Gastrocnemius medialis (tissue), 4 donors: ENCODE measurements at regions not wholly inside any gene's neighbourhood (a gene's known extent, or its start where the extent isn't known, plus 50 kb on each side); places are given as distances from the start of the nearest gene placed in this dataset.

Source experiments
- ATAC-seq, 2 donors: fragments of 150-250 bp; one replicate each; pipeline ENCODE4 v1.9.1; 2016
- DNase-seq, 2 donors: peaks; one replicate each; pipeline ENCODE4 v3.0.0-alpha.2; 2019
- H3K27ac ChIP-seq, 4 donors: fragments of 200-600 bp; sonication (generic); 1 replicate in 1 of 4; 2 replicates in 3 of 4; pipeline ENCODE4 v1.5.1; 2016 to 2018; ENCODE audit warnings: mild to moderate bottlenecking in 2 of 4, moderate library complexity in 1 of 4
- H3K27me3 ChIP-seq, 3 donors: fragments of 200-600 bp; sonication (generic) in 2 of 3; 1 replicate in 1 of 3; 2 replicates in 2 of 3; pipeline versions ENCODE4 v1.5.1 to v1.6.0; 2016 to 2019; ENCODE audit warnings: mild to moderate bottlenecking in 1 of 3, moderate library complexity in 1 of 3
- H3K36me3 ChIP-seq, 2 donors: fragments of 200-600 bp; sonication (generic) in 1 of 2; one replicate each; pipeline ENCODE4 v1.5.1; 2017 to 2018
- H3K4me1 ChIP-seq, 2 donors: fragments of 200-600 bp; sonication (generic) in 1 of 2; one replicate each; pipeline ENCODE4 v1.5.1; 2016 to 2017; ENCODE audit warnings: mild to moderate bottlenecking in 2 of 2
- H3K4me3 ChIP-seq, 4 donors: fragments of 200-600 bp; sonication (generic) in 3 of 4; 1 replicate in 1 of 4; 2 replicates in 3 of 4; pipeline ENCODE4 v1.5.1; 2016 to 2019; ENCODE audit warnings: mild to moderate bottlenecking in 2 of 4
- H3K9me3 ChIP-seq, 3 donors: fragments of 200-600 bp; sonication (generic) in 2 of 3; 1 replicate in 1 of 3; 2 replicates in 2 of 3; pipeline ENCODE4 v1.5.1; 2016 to 2019
- POLR2A ChIP-seq, 2 donors: fragments of 450-650 bp; IDR thresholded peaks; one replicate each; pipeline ENCODE4 v1.6.1; 2017; ENCODE audit warnings: antibody characterized with exemption in 2 of 2, mild to moderate bottlenecking in 2 of 2, moderate library complexity in 2 of 2
- in situ Hi-C, 4 donors: fragments of 200-750 bp; cut with MboI; loops; one replicate each; pipeline versions ENCODE4 v1.15.0 to v1.8.0; 2017; ENCODE audit warnings: low sequenced_read_pairs in 4 of 4
- intact Hi-C: fragments of 100-400 bp; cut with DNase I; formaldehyde crosslinking; loops from one replicate; pipeline ENCODE4 v1.15.1; 2023; ENCODE audit warnings: low total_unique reads
- TF ChIP-seq, protein P1 (sequence below), 5 experiments: fragments of 450-650 bp in 3 of 5; fragments of 200-600 bp in 2 of 5; sonication (generic) in 2 of 5; IDR thresholded peaks in 4 of 5; conservative IDR thresholded peaks in 1 of 5; 1 replicate in 4 of 5; 2 replicates in 1 of 5; pipeline ENCODE4 v1.5.1; 2016 to 2019; ENCODE audit warnings: antibody characterized with exemption in 5 of 5, mild to moderate bottlenecking in 3 of 5, moderate library complexity in 3 of 5

GRCh38 chr2:103734911-103735310 lies 973.1 kb downstream of the TMEM182 start:
- DNase-seq (no peak), ATAC-seq (no peak)
- Histone ChIP-seq H3K9me3 (peaks cover 0 to 3% (median 0%) of the 10 kb centered on the region in 3 donors), H3K27me3 (no peaks in the 10 kb centered on the region), H3K36me3 (no peaks in the 10 kb centered on the region), H3K4me3 (no peak overlapping the region), H3K4me1 (no peaks in the 10 kb centered on the region), H3K27ac (no peak overlapping the region)
- no peak for TF ChIP-seq POLR2A (IDR thresholded peaks at IDR 0.05)
- TF ChIP-seq, protein P1, sequence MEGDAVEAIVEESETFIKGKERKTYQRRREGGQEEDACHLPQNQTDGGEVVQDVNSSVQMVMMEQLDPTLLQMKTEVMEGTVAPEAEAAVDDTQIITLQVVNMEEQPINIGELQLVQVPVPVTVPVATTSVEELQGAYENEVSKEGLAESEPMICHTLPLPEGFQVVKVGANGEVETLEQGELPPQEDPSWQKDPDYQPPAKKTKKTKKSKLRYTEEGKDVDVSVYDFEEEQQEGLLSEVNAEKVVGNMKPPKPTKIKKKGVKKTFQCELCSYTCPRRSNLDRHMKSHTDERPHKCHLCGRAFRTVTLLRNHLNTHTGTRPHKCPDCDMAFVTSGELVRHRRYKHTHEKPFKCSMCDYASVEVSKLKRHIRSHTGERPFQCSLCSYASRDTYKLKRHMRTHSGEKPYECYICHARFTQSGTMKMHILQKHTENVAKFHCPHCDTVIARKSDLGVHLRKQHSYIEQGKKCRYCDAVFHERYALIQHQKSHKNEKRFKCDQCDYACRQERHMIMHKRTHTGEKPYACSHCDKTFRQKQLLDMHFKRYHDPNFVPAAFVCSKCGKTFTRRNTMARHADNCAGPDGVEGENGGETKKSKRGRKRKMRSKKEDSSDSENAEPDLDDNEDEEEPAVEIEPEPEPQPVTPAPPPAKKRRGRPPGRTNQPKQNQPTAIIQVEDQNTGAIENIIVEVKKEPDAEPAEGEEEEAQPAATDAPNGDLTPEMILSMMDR (IDR thresholded peaks at IDR 0.05 in 4 of 5, conservative IDR thresholded peaks at IDR 0.05 in 1 of 5), result no peak
- intact Hi-C loops (no loop called here), in situ Hi-C loops (no loop called here)

DNA sequence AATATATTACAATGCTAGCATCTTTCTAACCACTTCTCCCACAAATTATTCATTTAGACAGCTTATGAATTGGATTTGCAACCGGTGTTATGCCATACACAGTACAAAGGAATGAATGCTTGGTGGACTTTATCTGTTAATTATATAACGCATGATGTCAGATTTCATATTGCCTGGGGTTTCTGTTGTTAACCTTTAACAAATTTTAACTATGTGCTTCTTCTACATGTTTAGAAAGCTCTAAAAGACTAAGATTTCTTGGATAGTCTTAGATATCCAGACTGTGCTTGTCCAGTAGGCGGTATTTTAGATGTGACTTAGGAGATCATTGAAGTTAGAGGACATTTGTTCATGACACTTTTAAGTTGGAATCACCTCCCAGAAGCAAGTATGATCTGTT lies 976.3 kb downstream of the TMEM182 start:
- ATAC-seq (no peak), DNase-seq (no peak)
- no peaks in the 10 kb centered on the region for H3K4me1 ChIP-seq
- TF ChIP-seq, protein P1 (IDR thresholded peaks at IDR 0.05 in 4 of 5, conservative IDR thresholded peaks at IDR 0.05 in 1 of 5), result no peak
- TF ChIP-seq POLR2A (IDR thresholded peaks at IDR 0.05), result no peak
- no peaks in the 10 kb centered on the region for H3K36me3 ChIP-seq
- H3K27ac ChIP-seq, result no peak overlapping the region
- no peak overlapping the region for H3K4me3 ChIP-seq
- peaks cover 0 to 3% (median 0%) of the 10 kb centered on the region in 3 donors for H3K9me3 ChIP-seq
- in situ Hi-C loops (no loop called here), intact Hi-C loops (no loop called here)
- no peaks in the 10 kb centered on the region for H3K27me3 ChIP-seq

- Histone ChIP-seq H3K27ac (no peak overlapping the region), H3K4me3 (no peak overlapping the region), H3K9me3 (peaks cover 0 to 3% (median 0%) of the 10 kb centered on the region in 3 donors), H3K4me1 (no peaks in the 10 kb centered on the region), H3K27me3 (no peaks in the 10 kb centered on the region), H3K36me3 (no peaks in the 10 kb centered on the region)
- in situ Hi-C loops, result no loop called here
- TF ChIP-seq POLR2A (IDR thresholded peaks at IDR 0.05), result no peak
- TF ChIP-seq, protein P1 (IDR thresholded peaks at IDR 0.05 in 4 of 5, conservative IDR thresholded peaks at IDR 0.05 in 1 of 5), result no peak
- DNase-seq (no peak), ATAC-seq (no peak)
- intact Hi-C loops, result no loop called here
Observed at GRCh38 chr2:103738606-103739005, 976.8 kb downstream of the TMEM182 start.

GRCh38 chr2:103739186-103739585 lies 977.4 kb downstream of the TMEM182 start:
- no peaks in the 10 kb centered on the region for H3K36me3 ChIP-seq
- TF ChIP-seq, protein P1 (IDR thresholded peaks at IDR 0.05 in 4 of 5, conservative IDR thresholded peaks at IDR 0.05 in 1 of 5), result no peak
- no peak for TF ChIP-seq POLR2A (IDR thresholded peaks at IDR 0.05)
- in situ Hi-C loops, result no loop called here
- no peak overlapping the region for H3K27ac ChIP-seq
- DNase-seq (no peak), ATAC-seq (no peak)
- H3K27me3 ChIP-seq, result no peaks in the 10 kb centered on the region
- no peaks in the 10 kb centered on the region for H3K4me1 ChIP-seq
- intact Hi-C loops, result no loop called here
- no peaks in the 10 kb centered on the region for H3K9me3 ChIP-seq
- no peak overlapping the region for H3K4me3 ChIP-seq

DNA sequence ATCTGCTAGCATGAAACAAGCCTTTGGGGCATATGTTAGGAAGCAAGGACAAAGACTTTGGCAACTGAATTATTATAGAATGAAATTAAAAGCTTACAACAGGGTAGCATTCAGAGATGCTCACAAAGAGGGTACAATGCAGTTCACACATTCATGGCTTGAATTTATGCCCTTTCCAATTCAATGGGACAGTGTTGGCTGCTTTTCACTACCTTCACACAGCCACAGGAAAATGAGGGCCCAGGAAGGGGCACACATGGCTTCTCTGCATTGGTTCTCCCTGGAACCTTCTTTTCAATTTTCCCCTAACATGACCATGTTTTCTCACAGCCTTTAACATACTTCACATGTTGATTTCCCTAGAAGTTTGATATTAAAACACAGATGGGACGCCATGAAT lies 978.1 kb downstream of the TMEM182 start:
- Histone ChIP-seq H3K4me3 (no peak overlapping the region), H3K4me1 (no peaks in the 10 kb centered on the region), H3K27me3 (no peaks in the 10 kb centered on the region), H3K36me3 (no peaks in the 10 kb centered on the region), H3K27ac (no peak overlapping the region), H3K9me3 (no peaks in the 10 kb centered on the region)
- intact Hi-C loops (no loop called here), in situ Hi-C loops (no loop called here)
- TF ChIP-seq, protein P1 (IDR thresholded peaks at IDR 0.05 in 4 of 5, conservative IDR thresholded peaks at IDR 0.05 in 1 of 5), result no peak
- no peak for TF ChIP-seq POLR2A (IDR thresholded peaks at IDR 0.05)
- ATAC-seq, result no peak
- DNase-seq, result no peak
